ENCODE measurements at regions not wholly inside any gene's neighbourhood (a gene's known extent, or its start where the extent isn't known, plus 50 kb on each side); places are given as distances from the start of the nearest gene placed in this dataset.

DNA sequence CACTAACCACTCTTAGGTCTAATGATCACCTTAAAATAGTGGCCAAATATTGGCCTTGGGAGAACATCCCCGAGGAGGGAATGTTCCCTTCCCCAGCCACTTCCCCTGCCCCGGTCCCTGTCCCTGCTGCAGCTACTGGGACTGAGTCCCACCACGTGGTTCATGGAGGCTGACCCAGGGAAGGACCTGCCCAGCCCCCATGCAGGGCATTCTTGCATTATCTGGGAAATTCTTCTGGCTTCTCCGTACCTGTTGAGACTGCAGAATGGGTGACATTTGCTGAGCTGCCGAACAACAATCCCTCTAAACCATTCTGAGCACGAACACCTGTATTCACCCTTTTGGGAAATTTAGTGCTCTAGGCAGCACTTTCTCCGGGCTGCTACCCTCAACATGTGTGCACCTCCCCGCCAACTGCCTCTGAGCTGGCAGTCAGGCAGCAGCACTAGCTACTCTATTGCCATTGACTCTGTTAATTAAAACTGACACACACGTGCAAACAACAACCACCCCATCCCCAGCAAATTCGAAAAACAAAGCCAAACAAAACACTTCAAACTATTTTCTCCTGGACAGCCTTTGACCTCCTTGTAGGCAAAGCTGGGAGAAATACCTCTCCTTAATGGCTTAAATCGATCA lies 567.4 kb upstream of the MKI67 start:
- DNase-seq, result no peak

DNA sequence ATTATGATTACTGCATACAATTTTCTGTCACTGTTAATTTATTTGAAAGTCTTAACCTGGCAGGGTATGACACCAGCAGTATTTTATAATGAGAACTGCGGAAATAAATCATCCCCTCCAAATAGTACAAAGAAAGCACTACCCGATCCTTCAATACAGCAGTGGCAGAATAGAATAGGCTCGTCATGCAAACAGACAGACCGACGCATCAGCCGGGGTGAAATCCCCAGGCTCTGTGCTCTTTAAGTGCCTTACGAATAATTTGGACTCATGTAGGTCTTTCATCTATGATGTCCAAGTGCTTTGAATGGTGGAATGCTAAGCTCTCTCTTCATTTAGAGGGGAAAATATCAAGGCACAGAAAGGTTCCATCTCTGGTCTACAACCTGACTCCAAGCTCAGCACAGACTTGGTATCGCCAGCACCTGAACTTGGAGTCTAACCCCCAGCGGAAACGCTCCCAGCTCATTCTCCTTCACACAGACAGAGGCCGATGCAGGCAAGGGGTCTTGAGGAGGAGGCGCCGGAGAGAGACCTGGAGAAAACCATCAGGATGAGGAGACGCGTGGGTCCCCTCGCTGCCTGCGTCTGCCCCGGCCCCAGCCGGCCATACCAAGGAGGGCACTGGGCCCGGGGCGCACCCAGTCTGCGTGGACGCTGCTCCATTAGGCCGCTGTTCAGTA lies 568.1 kb upstream of the MKI67 start:
- no peak for DNase-seq

DNA sequence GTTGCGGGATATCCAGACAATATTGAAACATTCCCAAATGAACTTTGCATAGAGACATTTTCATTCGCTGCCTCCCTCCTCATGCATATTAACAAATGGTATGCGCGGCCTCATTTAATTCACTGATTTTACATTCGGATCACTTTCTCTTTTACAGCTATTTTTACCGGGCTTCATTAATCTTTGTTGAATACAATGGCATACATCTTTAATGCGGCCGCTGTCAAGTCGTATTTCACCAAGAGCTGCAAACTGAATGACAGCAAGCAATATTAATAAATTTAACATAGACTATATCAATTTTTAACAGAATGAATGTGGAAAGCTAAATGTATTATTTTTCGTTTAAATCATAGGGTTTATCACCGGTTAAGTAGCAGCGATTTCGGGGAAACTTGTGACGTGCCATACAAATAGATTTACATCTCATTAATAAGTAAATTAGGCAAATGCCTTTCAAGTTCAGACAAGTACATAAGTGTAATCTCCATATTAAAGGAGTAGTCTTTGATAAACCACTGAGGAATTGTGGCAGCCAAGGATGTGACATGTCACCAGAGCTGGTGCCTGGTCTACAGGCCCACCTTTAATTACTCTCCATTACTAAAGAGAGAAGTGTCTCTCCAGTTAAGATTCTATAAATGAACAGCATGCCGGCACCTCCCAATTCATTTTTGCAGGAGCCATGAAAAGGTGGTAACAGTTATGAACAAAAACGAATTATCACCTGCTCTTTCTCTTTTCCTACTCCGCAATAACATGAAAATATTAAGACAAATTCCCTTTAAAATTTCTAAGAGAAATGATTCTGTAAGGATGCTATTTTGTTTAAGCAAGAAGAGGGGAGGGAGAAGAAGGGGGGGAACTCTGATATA lies 568.9 kb upstream of the MKI67 start:
- DNase-seq, result no peak

DNA sequence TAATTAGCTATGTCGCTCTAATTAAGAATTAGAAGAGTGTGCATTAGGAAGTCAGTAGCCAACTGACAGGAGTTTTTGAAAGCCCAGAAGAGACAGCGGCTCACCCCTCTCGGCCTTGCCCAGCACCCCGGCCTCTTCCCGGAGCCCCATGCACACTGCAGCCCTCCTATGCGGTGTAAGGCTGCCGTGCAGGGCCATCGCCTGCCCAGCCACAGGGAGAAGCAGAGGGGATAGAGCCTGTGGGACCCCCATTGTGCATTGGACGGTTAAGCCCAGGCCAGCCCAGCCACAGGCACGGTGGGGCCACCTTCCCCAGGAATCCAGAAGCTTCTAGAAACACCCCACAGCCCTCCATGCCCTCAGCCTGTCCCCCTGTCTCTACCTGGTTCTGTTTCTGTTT lies 569.7 kb upstream of the MKI67 start:
- DNase-seq, result no peak

DNA sequence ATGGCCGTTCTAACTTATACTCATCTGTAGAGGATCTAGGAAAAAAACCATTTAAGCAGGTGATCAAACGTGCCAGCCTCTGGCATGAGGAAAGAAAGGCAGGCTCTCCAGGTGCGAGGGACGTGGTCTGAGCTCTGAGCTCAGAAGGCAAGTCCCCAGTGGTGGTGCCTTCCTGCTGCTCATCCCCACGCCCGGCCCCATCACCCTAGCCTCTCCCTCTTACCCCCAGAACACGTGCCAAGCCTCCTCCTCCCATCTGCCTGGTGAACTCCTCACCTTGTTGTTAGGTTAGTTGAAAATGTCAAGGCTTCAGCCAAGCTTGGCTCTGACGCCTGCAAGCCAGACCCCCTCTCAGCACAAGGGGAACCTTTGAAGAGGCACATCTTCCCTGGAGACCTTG lies 571.2 kb upstream of the MKI67 start:
- DNase-seq, result no peak

DNA sequence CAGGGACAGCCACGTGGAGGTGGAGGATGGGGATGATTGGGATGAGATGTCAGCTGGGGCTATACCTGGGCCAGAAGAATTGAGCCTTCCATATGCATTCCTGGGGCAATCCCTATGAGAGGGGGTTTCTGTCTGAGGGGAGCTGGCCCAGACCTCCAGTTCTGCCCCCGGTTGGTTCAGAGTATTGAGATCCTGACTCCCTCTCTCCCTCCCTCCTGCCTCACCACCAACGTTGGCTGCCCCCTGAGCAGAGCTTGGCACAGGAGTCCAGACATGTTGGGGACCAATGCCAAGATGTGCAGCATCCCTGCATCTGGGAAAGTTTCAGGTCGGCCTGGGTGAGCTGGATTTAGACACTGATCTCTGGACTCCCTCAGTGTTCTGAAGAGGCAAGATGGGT lies 575.2 kb upstream of the MKI67 start:
- DNase-seq, result no peak

DNA sequence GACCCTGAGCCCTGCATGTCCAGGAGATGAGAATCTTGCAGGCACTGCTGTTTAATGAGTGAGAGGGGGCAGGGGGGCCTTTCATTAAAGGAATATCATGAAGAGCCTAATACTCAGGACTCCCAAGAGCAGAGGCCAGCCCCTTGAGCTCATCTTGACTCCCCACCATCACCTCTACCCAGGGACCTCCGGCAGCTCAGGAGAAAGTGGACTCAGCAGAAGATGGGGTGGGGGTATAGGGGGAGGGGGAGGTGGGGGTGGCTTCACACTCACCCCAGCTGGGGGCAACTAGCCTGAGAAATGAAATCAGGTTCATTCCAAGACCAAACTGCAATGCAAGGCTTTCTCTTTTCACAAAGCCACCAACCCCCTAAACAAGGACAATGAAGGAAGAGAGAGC lies 575.6 kb upstream of the MKI67 start:
- DNase-seq, result no peak

DNA sequence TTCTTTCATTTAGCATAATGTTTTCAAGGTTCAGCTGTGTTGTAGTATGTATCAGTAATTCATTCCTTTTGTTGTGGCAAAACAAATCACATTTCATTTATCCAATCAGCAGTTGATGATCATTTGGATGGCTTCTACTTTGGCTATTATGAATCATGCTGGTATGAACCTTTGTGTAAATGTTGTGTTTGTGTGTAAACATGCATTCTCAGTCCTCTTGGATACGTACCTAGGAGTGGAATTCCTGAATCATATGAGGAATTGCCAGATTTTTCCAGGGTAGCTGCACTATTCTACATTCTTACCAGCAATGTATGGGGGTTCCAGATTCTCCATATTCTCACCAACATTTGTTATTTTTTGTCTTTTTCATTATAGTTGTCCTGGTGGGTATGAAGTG lies 578.5 kb upstream of the MKI67 start:
- no peak for DNase-seq

DNA sequence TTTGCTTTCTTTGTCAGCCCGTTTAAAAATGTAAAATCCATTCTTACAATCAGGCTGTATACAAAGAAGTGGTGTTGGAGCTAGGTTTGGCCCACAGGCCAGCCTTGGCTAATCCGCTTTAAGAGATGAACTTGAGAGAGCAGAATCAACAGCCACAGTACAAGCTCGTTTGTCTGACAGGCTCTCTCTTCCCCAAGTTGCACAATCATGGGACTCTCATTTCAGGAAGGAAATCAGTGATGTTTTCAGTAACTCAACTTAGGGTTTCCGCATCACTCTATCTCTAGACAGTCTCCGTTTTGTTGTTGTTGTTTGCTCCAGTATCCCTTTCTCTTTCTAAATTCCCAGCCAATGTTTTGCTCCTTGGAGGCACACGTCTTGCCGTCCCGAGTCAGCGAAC lies 582.0 kb upstream of the MKI67 start:
- DNase-seq, result no peak

DNA sequence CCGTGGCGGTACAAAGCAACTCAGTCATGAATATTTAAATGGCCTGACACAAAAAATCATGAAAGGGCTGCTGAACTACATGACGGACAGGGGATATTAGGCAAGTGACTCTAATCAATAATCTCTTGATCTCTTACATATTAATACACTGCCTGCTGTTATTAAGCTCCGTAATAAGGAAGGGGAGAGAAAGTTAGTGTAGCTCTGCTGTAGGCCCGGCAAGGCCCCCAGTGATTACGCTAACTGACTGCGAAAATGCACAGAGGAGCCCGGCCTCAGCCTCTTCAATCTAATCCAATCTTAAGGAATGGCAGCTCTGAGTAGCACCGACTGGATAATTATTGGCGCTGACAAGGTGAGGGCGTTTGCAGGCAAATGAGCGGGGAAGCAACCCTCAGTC lies 583.5 kb upstream of the MKI67 start:
- no peak for DNase-seq

DNA sequence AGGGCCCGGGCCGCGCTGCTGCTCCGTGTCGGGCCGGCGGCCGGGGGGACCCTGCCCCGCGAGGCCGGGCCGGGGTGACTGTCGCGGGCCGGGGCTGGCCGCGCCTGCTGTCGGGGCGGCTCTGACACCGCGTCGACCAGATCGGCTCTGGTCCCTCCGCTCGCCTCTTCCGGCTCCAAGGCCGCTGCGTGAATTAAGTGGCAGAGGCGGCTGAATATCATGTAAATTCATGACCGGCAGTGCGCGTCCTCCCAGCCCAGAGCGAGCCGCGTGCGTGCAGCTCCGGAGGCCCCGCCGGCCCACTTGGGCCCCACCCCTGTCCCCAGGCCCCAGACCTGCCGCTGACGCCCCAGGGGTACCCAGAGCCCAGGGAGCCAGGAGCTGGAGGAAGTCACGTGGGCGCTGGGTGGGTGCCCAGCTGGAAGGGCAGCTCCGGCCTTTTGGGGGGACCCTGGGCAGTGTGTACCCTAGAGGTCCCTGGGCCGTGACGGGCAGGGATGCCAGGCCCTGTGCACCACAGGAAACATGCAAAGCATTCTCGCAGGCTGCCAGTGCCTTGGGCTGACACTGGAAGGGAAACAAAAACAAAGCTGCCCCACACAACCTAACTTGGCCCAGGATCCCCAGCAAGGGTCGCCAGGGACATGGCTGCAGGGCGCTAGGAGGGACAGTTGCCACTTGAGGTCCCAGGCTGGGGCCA lies 584.0 kb upstream of the MKI67 start:
- DNase-seq, result no peak

DNA sequence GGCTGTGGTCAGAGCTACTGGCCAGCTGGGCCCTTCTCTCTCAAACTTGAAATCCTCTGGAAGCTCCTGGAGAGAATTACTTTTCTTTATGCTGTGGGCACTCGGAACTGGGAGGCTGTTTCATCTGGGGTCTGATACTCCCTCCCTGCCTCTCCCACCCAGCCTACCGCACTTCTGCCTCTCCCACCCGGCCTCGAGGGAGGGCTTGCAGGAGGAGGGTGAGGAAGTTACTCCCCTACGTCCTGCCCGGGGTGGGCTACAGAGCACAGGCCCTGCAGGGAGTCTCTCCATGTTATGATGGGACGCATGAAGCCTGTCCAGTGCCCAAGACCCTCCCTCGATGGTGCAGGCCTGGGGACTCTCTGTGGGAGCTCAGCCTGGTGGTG lies 584.6 kb upstream of the MKI67 start:
- no peak for DNase-seq

DNA sequence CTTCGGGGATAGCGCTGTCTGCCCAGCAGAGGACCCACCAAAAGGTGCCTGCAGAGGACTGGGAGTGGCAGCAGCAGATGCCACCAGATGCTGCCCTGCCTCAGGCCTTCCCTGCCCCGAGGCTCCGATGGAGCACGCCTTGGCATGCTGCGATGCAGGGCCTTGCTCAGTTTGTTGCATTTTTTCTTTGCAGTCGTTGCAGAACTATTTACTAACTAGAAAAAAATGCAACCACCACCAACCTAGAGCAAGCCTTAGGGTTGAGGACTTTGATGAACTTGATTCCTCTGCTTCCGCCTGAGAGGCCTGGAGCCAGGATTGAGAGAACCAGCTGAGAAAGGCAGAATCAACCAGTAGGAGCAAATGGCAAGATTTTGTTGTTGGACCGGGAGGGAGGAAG lies 585.6 kb upstream of the MKI67 start:
- no peak for DNase-seq

DNA sequence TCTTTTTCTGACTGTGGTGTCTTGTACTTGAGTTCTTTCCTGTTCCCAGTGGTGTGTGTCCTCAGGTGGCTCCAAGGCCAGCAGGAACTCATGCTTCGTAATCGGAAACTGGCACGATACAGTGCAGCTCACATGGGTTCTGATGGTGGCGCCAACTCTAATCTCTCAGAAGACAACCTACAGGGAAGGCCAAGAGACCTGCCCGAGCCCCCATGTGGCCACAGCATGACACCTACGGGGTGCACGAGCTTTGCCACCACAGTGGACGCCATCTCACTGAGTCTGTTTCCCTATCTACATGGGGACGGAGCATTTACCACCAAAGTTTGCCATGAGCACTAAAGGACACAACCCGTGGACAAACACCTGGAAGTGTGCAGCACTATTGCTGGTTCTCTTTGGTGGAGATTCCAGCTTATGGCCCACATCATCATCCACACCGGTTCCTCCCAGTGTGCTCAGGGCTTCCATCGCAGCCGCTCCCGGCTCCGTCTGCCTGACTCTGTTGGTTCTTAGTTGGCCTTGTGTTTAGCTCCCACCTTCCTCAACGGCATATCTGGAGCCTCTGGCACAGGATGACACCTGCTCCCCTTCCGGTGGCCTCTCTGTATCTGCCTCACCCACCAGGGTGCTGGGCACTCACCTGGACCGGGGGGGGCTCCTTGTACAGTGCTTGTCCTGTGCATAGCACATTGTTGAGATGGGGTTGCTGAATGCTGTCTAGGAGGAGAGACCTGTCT lies 586.6 kb upstream of the MKI67 start:
- no peak for DNase-seq

DNA sequence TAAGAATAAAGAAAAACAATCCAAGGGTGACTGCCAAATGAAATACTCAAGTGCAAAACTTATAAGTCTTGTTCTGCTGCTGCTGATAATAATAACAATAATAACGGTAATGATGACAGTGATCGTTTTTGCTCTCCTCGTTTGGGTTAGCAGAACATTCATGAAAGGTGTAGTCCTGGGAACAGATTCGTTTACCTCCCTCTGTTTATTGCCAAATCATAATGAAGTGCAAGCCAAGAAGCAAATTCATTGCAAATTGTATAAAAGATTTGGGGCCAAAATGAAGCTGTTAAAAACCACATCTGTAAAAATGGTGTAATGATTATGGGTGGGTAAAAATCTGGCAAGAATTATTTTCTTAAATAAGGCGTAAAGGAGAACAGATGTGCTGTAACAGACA lies 587.2 kb upstream of the MKI67 start:
- DNase-seq, result no peak

DNA sequence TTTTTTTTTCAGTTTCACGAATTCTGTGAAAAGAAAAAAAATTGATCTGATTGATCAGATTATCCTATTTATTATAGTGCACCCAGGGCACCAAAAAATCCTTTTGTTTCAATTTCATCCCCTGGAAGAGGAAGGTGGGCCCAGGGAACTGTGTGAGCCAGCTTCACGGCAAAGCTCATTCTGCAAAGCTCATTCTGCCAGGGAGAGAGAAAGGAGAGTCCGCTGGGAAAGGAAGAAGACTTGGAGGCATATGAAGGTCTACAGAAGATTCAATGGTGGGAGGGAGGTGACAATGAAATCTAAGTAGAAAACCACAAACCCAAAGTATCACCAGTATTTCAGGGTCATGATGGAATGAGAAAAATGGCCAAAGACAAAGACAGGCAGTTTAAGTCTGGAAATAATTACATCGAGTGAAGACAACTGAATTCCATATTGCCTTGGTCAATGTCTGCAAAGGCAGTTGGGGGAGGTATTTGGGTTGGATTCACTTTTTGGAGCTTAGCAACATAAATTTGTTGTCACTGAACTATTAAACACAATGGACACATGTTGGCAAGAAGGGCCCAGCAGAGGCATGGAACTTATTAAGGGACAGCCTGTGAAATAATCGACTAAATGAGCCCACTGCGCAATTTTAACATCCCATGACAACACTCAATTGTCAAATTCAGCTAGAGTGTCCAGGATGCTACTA lies 587.8 kb upstream of the MKI67 start:
- DNase-seq, result no peak

DNA sequence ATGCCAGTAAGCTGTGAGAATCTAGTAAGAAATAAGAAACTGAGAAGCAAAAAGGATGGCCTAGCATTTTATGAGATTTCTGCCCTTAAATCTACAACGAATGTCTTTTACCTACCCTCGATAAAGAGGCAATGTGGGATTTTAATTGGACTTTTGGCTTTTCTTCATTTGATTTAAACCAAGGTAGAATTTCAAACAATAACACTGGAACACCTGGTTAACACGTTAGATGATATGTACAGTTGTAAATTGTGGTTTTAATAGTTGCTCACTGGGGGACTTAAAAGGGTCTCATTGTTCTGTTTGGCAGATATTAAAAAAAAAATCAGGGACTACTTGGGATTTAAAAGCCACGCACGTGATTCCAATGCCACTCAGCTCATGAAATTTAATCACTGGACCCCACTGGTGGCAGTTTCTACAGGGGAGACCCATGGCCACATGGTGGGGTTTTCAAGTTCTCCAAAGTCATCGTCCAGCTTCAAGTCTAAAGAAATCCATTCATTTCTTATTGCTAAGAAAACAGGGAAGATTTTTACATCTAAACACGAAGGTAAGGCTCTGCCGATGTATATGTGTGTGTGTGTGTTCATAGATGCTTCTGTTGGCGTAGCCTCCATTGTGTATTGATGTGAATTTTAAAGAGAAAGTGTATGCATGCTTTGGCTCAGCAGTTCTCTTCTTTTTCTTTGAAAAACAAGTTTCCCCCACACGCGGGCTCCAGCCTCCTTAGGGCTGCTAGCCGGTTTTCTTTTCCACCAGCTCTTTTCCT lies 588.6 kb upstream of the MKI67 start:
- no peak for DNase-seq

DNA sequence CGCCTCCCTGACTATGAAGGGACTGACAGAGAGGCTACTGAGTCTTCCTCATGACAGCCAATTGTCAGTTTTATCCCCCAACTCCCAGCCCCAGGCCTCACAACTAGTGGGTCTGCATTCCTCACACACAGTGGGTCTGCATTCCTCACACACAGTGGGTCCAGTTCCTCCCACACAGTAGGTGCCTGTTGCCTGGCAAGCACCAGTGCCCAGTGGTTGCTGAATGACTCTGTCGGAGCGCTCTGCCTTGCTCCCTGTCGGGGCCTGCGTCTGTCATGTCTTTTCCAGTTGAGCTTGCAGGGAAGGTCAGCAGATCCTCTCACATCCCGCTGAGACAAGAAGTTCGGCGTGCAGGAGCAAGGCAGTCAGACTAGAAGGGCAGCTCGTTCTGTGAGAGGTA lies 590.0 kb upstream of the MKI67 start:
- no peak for DNase-seq

DNA sequence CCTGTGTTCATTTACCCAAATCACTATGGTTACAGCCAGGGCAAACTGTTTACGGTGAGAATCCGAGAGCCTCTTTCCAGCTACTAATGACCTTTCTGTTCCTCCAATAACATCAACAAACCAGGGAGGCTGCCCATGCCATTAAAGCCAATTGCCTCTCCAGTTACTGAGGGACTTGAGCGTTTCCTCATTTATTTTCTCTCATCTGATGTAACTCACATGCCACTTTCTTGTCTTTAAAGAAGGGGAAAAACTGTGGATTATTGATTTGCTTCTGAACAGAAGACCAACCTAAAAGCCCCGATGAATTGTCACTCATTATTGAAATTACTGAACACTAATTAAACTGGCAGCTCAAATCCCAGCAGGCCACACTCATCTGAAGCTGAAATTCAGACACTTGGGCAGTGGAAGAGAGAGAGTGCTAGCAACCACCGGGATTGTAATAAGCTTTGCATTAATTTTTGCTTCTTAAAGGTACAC lies 595.8 kb upstream of the MKI67 start:
- DNase-seq, result no peak

DNA sequence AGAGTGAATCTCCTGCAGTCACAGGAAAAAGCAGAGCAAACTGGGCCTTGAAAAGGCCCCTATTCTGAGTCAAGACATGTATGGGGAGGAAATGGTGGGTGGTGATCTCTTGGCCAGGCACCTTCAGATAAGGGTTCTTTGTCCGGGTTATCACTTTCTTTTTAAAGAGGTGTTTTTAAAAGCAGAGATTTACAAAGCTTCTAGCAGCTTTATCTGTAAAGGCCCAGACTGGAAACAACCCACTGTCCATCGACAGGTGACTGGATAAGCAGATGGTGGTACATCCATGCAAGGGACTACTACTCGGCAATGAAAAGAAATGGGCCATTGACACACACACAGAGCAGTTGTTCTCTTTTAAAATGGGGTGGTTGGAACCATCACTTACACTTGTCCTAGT lies 596.7 kb upstream of the MKI67 start:
- DNase-seq, result no peak

DNA sequence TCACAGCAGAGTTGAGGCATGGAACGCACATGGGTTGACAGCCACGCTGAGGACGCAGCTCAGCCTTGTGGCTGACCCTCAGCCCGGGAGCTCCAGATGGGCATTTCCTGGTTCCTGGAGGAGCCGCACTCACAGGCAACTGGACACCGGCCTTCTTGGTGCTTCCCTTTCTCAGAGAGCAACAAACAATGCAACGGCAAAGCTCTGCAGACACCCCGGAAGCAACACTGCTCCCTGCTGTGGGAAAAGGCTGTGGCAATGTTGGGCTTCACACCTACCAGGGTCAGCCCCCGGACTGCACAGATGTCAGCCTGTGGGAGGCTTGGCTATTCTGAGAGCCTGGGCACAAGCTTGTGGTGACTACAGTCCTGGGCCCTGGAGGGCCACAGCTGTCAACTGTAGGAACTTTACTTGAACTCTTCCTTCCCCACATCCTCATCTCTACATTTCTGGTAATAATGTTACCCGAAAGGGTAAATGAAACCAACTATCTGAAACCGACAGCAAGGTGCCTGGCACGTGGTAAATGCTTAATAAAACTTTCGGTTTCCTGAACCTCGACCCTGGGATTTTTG lies 597.5 kb upstream of the MKI67 start:
- DNase-seq, result no peak
